Loucy (cell line): ENCODE measurements at regions not wholly inside any gene's neighbourhood (a gene's known extent, or its start where the extent isn't known, plus 50 kb on each side); places are given as distances from the start of the nearest gene placed in this dataset.

ENCODE experiments used
- H2AFZ ChIP-seq: fragments of 200-600 bp; sonication (generic); 2 replicates; pipeline ENCODE4 v1.6.0; 2016; ENCODE audit warnings: antibody characterized with exemption, mild to moderate bottlenecking, low read length, moderate library complexity
- H3F3A ChIP-seq: fragments of 200-600 bp; 2 replicates; pipeline ENCODE4 v1.6.0; 2016; ENCODE audit warnings: antibody characterized with exemption, low read depth, mild to moderate bottlenecking
- H3K27me3 ChIP-seq: fragments of 200-600 bp; sonication (generic); 2 replicates; pipeline ENCODE4 v1.6.1; 2014; ENCODE audit warnings: low read length, mild to moderate bottlenecking; ENCODE audit not compliant: insufficient read depth, poor library complexity, severe bottlenecking
- H3K36me3 ChIP-seq: fragments of 200-600 bp; sonication (generic); 2 replicates; pipeline ENCODE4 v1.6.1; 2016; ENCODE audit warnings: low read length; ENCODE audit not compliant: insufficient read depth
- H3K4me1 ChIP-seq: fragments of 200-600 bp; sonication (generic); 2 replicates; pipeline ENCODE4 v1.5.1; 2014; ENCODE audit warnings: low read length, mild to moderate bottlenecking; ENCODE audit not compliant: insufficient read depth, poor library complexity, severe bottlenecking
- H3K4me2 ChIP-seq: fragments of 200-600 bp; sonication (generic); 2 replicates; pipeline ENCODE4 v1.6.0; 2014; ENCODE audit warnings: antibody characterized with exemption, low read length, low read depth, mild to moderate bottlenecking; ENCODE audit not compliant: poor library complexity, severe bottlenecking
- H3K4me3 ChIP-seq: fragments of 200-600 bp; sonication (generic); 2 replicates; pipeline ENCODE4 v1.5.1; 2014; ENCODE audit warnings: low read length, mild to moderate bottlenecking, mixed read lengths; ENCODE audit not compliant: poor library complexity, severe bottlenecking
- H3K79me2 ChIP-seq: fragments of 200-600 bp; sonication (generic); 2 replicates; pipeline ENCODE4 v1.6.1; 2014; ENCODE audit warnings: low read length; ENCODE audit not compliant: insufficient read depth
- H3K9ac ChIP-seq: fragments of 200-600 bp; sonication (generic); 2 replicates; pipeline ENCODE4 v1.6.0; 2014; ENCODE audit warnings: mild to moderate bottlenecking, low read depth, low read length, moderate library complexity; ENCODE audit not compliant: poor library complexity, severe bottlenecking
- H3K9me2 ChIP-seq: fragments of 200-600 bp; sonication (generic); replicated peaks from 2 replicates; pipeline ENCODE4 v1.6.1; 2016; ENCODE audit warnings: low read depth, low read length, mixed read lengths
- H3K9me3 ChIP-seq: fragments of 200-600 bp; sonication (generic); 2 replicates; pipeline ENCODE4 v1.6.1; 2014; ENCODE audit warnings: mild to moderate bottlenecking, antibody characterized with exemption, low read length, low read depth; ENCODE audit not compliant: insufficient read depth
- H4K20me1 ChIP-seq: fragments of 200-600 bp; sonication (generic); 2 replicates; pipeline ENCODE4 v1.6.0; 2014; ENCODE audit warnings: antibody characterized with exemption, low read length, mild to moderate bottlenecking; ENCODE audit not compliant: insufficient read depth, poor library complexity, severe bottlenecking
- EZH2phosphoT487 ChIP-seq: fragments of 200-600 bp; IDR thresholded peaks from 2 replicates; pipeline ENCODE4 v1.6.1; 2018; ENCODE audit warnings: antibody characterized with exemption, mild to moderate bottlenecking, moderate library complexity, borderline replicate concordance
- TF ChIP-seq, protein P1 (sequence below): fragments of 200-600 bp; sonication (generic); conservative IDR thresholded peaks from 2 replicates; pipeline ENCODE4 v1.5.1; 2014; ENCODE audit warnings: mild to moderate bottlenecking, antibody characterized with exemption, low read length

DNA sequence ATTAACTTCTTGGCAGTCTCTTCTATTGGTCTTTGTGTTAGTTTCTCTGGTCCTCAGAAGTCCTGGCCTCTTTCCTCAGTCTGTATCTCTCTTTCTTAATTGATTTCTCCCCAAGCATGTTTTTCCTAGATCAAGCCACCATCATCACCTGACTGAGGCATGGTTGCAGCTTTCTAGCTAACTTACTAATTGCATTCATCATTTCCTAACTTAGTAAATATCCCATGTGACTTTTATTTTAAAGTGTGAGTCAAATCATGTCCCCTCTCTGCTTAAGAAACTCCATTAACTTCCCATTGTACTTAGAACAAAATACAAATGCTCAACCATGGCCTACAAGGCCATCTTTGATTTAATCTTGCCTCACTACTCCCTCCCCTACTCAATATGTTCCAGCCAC lies 135.4 kb upstream of the FRMD4B start:
- Histone ChIP-seq H3K36me3 (no peaks in the 10 kb centered on the region), H3K4me3 (no peak overlapping the region), H3F3A (no peaks in the 10 kb centered on the region), H3K9me3 (no peaks in the 10 kb centered on the region; the same call in 1 of the 2 replicates), H3K79me2 (no peaks in the 10 kb centered on the region), H2AFZ (no peak overlapping the region), H3K27me3 (no peaks in the 10 kb centered on the region), H3K4me1 (no peaks in the 10 kb centered on the region), H4K20me1 (no peaks in the 10 kb centered on the region), H3K9me2 (no peaks in the 10 kb centered on the region), H3K4me2 (no peak overlapping the region), H3K9ac (no peak overlapping the region)
- TF ChIP-seq, protein P1, sequence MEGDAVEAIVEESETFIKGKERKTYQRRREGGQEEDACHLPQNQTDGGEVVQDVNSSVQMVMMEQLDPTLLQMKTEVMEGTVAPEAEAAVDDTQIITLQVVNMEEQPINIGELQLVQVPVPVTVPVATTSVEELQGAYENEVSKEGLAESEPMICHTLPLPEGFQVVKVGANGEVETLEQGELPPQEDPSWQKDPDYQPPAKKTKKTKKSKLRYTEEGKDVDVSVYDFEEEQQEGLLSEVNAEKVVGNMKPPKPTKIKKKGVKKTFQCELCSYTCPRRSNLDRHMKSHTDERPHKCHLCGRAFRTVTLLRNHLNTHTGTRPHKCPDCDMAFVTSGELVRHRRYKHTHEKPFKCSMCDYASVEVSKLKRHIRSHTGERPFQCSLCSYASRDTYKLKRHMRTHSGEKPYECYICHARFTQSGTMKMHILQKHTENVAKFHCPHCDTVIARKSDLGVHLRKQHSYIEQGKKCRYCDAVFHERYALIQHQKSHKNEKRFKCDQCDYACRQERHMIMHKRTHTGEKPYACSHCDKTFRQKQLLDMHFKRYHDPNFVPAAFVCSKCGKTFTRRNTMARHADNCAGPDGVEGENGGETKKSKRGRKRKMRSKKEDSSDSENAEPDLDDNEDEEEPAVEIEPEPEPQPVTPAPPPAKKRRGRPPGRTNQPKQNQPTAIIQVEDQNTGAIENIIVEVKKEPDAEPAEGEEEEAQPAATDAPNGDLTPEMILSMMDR = no peak

- Histone ChIP-seq H3K36me3 (no peaks in the 10 kb centered on the region), H3K4me3 (no peak overlapping the region), H4K20me1 (no peaks in the 10 kb centered on the region), H3K4me2 (no peak overlapping the region), H3K4me1 (no peaks in the 10 kb centered on the region), H3K9me2 (no peaks in the 10 kb centered on the region), H3K79me2 (no peaks in the 10 kb centered on the region), H3K9me3 (peaks cover 3% of the 10 kb centered on the region; the same call in 1 of the 2 replicates), H3F3A (no peaks in the 10 kb centered on the region), H3K27me3 (no peaks in the 10 kb centered on the region), H3K9ac (no peak overlapping the region), H2AFZ (no peak overlapping the region)
- TF ChIP-seq, protein P1 = no peak
- TF ChIP-seq EZH2phosphoT487 = no peak
Measured at GRCh38 chr3:69511361-69511760, 125.5 kb upstream of the FRMD4B start.

GRCh38 chr3:69510481-69511030 lies 124.7 kb upstream of the FRMD4B start:
- Histone ChIP-seq H3K4me2 (no peak overlapping the region), H3K79me2 (no peaks in the 10 kb centered on the region)
- TF ChIP-seq EZH2phosphoT487 = no peak
- TF ChIP-seq, protein P1 = no peak

More at GRCh38 chr3:69510481-69511030, 124.7 kb upstream of the FRMD4B start:
- Histone ChIP-seq H3K36me3 (no peaks in the 10 kb centered on the region), H3K4me3 (no peak overlapping the region), H3F3A (no peaks in the 10 kb centered on the region), H3K4me1 (no peaks in the 10 kb centered on the region), H3K27me3 (no peaks in the 10 kb centered on the region), H3K9ac (no peak overlapping the region), H2AFZ (no peak overlapping the region), H4K20me1 (no peaks in the 10 kb centered on the region), H3K9me3 (peaks cover 3% of the 10 kb centered on the region; the same call in 1 of the 2 replicates), H3K9me2 (no peaks in the 10 kb centered on the region)
